ENCODE measurements at regions not wholly inside any gene's neighbourhood (a gene's known extent, or its start where the extent isn't known, plus 50 kb on each side); places are given as distances from the start of the nearest gene placed in this dataset. TPM values are rescaled to one million over a fixed set of nuclear protein-coding genes. Genes with fewer than 3 reads are reported as not detected.

DNA sequence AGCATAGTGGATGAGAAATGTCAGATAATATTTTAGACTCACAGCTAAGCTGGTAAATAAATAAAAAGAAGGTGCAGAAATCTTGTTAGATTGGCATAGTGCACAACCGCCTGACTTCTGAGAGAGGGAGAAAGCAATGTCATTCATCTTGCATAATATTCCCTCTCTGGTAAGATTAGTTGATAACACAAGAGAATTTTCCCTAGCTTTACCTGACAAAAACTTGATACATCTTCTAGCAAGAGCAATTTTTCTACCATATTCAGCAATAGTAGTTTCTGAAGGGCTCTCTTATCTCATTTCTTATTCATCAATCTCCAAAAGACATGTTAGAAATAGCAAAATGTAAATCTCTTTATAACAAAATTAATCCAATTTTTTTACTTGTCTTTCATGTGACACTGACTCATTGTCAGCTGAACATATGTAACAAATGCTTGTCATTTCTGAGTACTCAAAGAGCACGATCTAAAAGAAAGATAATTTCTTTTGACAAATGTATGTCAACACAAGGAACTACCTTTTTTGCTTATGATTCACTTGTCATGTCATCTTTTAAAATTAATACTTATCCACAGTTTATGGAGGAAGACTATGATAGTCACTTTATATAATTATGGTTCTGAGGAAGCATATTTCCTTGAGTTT lies 240.0 kb downstream of the ARAP2 start:
- ATAC-seq (ENCODE audit: low FRiP score), result no peak
- no peak for DNase-seq (ENCODE audit: low spot score)
- TF ChIP-seq, protein P1, sequence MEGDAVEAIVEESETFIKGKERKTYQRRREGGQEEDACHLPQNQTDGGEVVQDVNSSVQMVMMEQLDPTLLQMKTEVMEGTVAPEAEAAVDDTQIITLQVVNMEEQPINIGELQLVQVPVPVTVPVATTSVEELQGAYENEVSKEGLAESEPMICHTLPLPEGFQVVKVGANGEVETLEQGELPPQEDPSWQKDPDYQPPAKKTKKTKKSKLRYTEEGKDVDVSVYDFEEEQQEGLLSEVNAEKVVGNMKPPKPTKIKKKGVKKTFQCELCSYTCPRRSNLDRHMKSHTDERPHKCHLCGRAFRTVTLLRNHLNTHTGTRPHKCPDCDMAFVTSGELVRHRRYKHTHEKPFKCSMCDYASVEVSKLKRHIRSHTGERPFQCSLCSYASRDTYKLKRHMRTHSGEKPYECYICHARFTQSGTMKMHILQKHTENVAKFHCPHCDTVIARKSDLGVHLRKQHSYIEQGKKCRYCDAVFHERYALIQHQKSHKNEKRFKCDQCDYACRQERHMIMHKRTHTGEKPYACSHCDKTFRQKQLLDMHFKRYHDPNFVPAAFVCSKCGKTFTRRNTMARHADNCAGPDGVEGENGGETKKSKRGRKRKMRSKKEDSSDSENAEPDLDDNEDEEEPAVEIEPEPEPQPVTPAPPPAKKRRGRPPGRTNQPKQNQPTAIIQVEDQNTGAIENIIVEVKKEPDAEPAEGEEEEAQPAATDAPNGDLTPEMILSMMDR (IDR thresholded peaks at IDR 0.05), result no peak

DNA sequence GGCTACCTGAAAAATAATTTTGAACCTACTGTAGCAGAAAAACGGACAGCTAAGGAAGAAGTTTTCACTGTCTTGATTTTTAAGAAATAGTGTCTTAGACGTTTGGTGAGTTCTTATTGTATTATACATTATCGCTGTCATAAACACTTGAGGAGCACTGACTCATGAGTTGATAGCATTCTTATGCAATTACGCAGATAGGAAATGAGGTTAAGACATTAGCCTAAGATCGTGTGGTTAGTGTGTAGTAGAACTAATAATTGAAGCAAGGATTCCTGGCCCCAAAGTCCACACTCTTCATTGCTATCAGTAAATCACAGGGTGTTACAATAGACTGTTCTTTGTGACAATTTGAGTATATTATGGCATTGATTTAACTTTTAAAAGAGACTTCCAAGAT lies 238.1 kb downstream of the ARAP2 start:
- DNase-seq (ENCODE audit: low spot score) (no peak), ATAC-seq (ENCODE audit: low FRiP score) (no peak)
- TF ChIP-seq, protein P1 (IDR thresholded peaks at IDR 0.05), result no peak

DNA sequence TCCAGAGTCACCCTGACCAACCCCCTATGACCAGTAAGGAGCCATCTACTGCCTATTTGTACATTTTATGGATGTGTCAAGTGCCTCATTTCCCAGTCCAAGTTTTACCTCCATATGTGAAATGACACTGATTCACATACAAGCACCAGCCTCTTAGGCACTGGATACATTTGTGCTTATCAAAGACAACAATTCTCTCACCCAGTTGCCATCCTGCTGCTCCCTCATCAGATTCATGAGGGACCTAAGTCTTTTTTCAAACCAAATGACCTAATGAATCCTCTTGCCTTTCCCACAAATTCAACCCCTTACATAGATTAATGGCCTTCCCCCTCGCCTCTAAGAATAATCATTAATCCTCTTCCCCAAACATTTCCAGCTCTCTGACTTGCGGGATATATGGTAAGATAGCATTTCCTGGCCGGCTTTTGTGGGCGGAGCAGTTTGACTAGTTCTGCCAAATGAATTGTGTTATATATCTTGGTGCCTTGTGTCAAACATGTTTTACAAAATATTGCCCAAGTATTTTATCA lies 233.9 kb downstream of the ARAP2 start:
- DNase-seq (ENCODE audit: low spot score) (no peak), ATAC-seq (ENCODE audit: low FRiP score) (no peak)
- TF ChIP-seq, protein P1 (IDR thresholded peaks at IDR 0.05), result no peak

DNA sequence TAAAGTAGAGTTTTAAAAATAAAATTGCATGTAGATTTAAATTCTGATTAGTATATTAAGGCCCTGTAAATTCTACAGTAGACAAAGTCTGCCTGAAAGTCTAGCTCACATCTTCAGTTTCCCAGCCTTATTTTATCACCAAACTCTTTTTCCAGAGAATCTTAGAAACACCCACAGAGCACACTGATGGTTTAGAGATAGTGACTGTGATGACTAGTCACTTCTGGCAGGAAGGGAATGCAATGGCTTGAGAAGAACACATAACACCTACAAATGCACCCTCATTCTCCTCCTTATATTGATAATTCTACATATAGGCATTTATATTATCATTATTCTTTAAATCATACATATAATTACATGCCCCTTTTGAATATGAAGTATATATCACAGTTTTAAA lies 232.9 kb downstream of the ARAP2 start:
- no peak for DNase-seq (ENCODE audit: low spot score)
- TF ChIP-seq, protein P1 (IDR thresholded peaks at IDR 0.05), result no peak
- ATAC-seq (ENCODE audit: low FRiP score), result no peak

DNA sequence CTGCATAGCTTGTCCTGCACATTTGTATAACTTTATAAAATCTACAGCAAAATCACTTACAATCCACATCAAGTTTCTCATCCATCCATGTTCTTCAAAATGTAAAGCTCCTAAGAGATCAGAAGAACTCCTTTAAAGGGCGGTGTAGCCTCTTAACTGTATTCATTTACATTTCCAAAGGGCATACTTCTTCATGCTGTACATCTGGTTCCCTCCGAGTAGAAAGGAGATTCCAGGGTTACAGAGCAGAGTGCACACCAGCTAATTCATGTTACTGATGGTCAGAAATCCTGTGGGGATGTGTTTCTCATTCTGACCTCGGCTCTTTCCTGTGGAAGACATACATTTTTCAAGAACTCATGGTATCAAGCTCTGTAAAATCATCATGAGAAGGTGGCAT lies 231.8 kb downstream of the ARAP2 start:
- no peak for ATAC-seq (ENCODE audit: low FRiP score)
- TF ChIP-seq, protein P1 (IDR thresholded peaks at IDR 0.05), result no peak
- no peak for DNase-seq (ENCODE audit: low spot score)

DNA sequence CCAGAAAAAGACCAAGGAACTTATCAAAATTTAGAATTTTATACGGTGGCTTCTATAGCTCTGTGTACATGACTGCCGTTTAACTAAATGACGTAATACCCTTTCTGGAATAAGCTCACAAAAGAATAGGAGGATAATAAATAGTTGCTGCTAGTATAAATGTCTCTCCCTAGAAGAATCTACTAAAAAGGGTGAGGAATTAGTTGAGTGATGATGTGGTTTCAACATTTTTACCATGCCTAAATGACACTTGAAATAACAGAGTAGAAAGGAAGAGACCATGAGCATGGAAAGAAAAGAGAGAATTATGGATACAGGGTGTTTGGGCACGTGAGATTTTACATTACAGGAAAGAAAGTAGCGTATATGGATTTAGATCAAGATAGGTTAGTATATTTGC lies 231.1 kb downstream of the ARAP2 start:
- no peak for ATAC-seq (ENCODE audit: low FRiP score)
- TF ChIP-seq, protein P1 (IDR thresholded peaks at IDR 0.05), result no peak
- DNase-seq (ENCODE audit: low spot score), result no peak

Small RNA genes lying in the stretch of these regions (small RNA-seq; reads per million reads assigned to genes)
- gene AC097535.2 (not detected), gene RF01210 (not detected), gene RNU6-573P (not detected)

Data from omental fat pad (tissue), 3 donors.